ENCODE measurements at regions not wholly inside any gene's neighbourhood (a gene's known extent, or its start where the extent isn't known, plus 50 kb on each side); places are given as distances from the start of the nearest gene placed in this dataset.
"Not testable (repeated sequence)": the region's sequence is repeated elsewhere in the genome, so short reads cannot be mapped to it uniquely, and the experiment has no call there.

- H3K4me1 ChIP-seq (ENCODE audit: control insufficient read depth, insufficient read depth, low read length): no peaks in the 10 kb centered on the region
- H3K27ac ChIP-seq (ENCODE audit: low read depth, low read length): no peak overlapping the region
- no peaks in the 10 kb centered on the region for H3K27me3 ChIP-seq (ENCODE audit: control insufficient read depth, insufficient read depth, low read length)
- no peaks in the 10 kb centered on the region for H3K9me3 ChIP-seq (ENCODE audit: control insufficient read depth, insufficient read depth, low read depth, low read length)
- H3K9ac ChIP-seq (ENCODE audit: low read length): no peak overlapping the region
- no peak overlapping the region for H3K4me3 ChIP-seq (ENCODE audit: low read depth, low read length)
- H3K36me3 ChIP-seq (ENCODE audit: control insufficient read depth, insufficient read depth, low read length): no peaks in the 10 kb centered on the region
Observed at GRCh38 chr4:64014647-64015046, 394.6 kb downstream of the TECRL start.

GRCh38 chr4:64001229-64001898 is 407.9 kb downstream of the TECRL start:
- Histone ChIP-seq H3K27ac (ENCODE audit: low read depth, low read length) (peak overlapping the region; percentile 11; the same call in 1 of the 2 replicates), H3K4me3 (ENCODE audit: low read depth, low read length) (no peak overlapping the region), H3K36me3 (ENCODE audit: control insufficient read depth, insufficient read depth, low read length) (no peaks in the 10 kb centered on the region), H3K4me1 (ENCODE audit: control insufficient read depth, insufficient read depth, low read length) (no peaks in the 10 kb centered on the region), H3K9ac (ENCODE audit: low read length) (no peak overlapping the region), H3K9me3 (ENCODE audit: control insufficient read depth, insufficient read depth, low read depth, low read length) (no peaks in the 10 kb centered on the region), H3K27me3 (ENCODE audit: control insufficient read depth, insufficient read depth, low read length) (no peaks in the 10 kb centered on the region)

GRCh38 chr4:64000241-64000640 is 409.0 kb downstream of the TECRL start:
- Histone ChIP-seq H3K9ac (ENCODE audit: low read length) (no peak overlapping the region), H3K4me1 (ENCODE audit: control insufficient read depth, insufficient read depth, low read length) (no peaks in the 10 kb centered on the region), H3K36me3 (ENCODE audit: control insufficient read depth, insufficient read depth, low read length) (no peaks in the 10 kb centered on the region), H3K27me3 (ENCODE audit: control insufficient read depth, insufficient read depth, low read length) (no peaks in the 10 kb centered on the region), H3K27ac (ENCODE audit: low read depth, low read length) (no peak overlapping the region), H3K9me3 (ENCODE audit: control insufficient read depth, insufficient read depth, low read depth, low read length) (no peaks in the 10 kb centered on the region), H3K4me3 (ENCODE audit: low read depth, low read length) (no peak overlapping the region)

- no peaks in the 10 kb centered on the region for H3K27me3 ChIP-seq (ENCODE audit: control insufficient read depth, insufficient read depth, low read length)
Observed at GRCh38 chr4:63986253-63986652, 423.0 kb downstream of the TECRL start.

GRCh38 chr4:63983224-63983623 is 426.0 kb downstream of the TECRL start:
- Histone ChIP-seq H3K27me3 (ENCODE audit: control insufficient read depth, insufficient read depth, low read length) (no peaks in the 10 kb centered on the region), H3K36me3 (ENCODE audit: control insufficient read depth, insufficient read depth, low read length) (no peaks in the 10 kb centered on the region), H3K9me3 (ENCODE audit: control insufficient read depth, insufficient read depth, low read depth, low read length) (peaks cover 15% of the 10 kb centered on the region), H3K27ac (ENCODE audit: low read depth, low read length) (no peak overlapping the region), H3K4me3 (ENCODE audit: low read depth, low read length) (no peak overlapping the region), H3K9ac (ENCODE audit: low read length) (no peak overlapping the region), H3K4me1 (ENCODE audit: control insufficient read depth, insufficient read depth, low read length) (peaks cover 9% of the 10 kb centered on the region)

More at GRCh38 chr4:63986253-63986652, 423.0 kb downstream of the TECRL start:
- Histone ChIP-seq H3K4me3 (ENCODE audit: low read depth, low read length) (no peak overlapping the region), H3K4me1 (ENCODE audit: control insufficient read depth, insufficient read depth, low read length) (peaks cover 9% of the 10 kb centered on the region), H3K36me3 (ENCODE audit: control insufficient read depth, insufficient read depth, low read length) (no peaks in the 10 kb centered on the region), H3K9me3 (ENCODE audit: control insufficient read depth, insufficient read depth, low read depth, low read length) (peaks cover 18% of the 10 kb centered on the region), H3K9ac (ENCODE audit: low read length) (no peak overlapping the region), H3K27ac (ENCODE audit: low read depth, low read length) (no peak overlapping the region)

GRCh38 chr4:63965875-63966274 is 443.4 kb downstream of the TECRL start:
- Histone ChIP-seq H3K4me1 (ENCODE audit: control insufficient read depth, insufficient read depth, low read length) (no peaks in the 10 kb centered on the region), H3K36me3 (ENCODE audit: control insufficient read depth, insufficient read depth, low read length) (no peaks in the 10 kb centered on the region), H3K9ac (ENCODE audit: low read length) (no peak overlapping the region), H3K27me3 (ENCODE audit: control insufficient read depth, insufficient read depth, low read length) (no peaks in the 10 kb centered on the region), H3K27ac (ENCODE audit: low read depth, low read length) (no peak overlapping the region), H3K9me3 (ENCODE audit: control insufficient read depth, insufficient read depth, low read depth, low read length) (no peaks in the 10 kb centered on the region), H3K4me3 (ENCODE audit: low read depth, low read length) (no peak overlapping the region)

- H3K4me3 ChIP-seq (ENCODE audit: low read depth, low read length); H3K27ac ChIP-seq (ENCODE audit: low read depth, low read length); H3K9me3 ChIP-seq (ENCODE audit: control insufficient read depth, insufficient read depth, low read depth, low read length); H3K9ac ChIP-seq (ENCODE audit: low read length); H3K27me3 ChIP-seq (ENCODE audit: control insufficient read depth, insufficient read depth, low read length); H3K36me3 ChIP-seq (ENCODE audit: control insufficient read depth, insufficient read depth, low read length); H3K4me1 ChIP-seq (ENCODE audit: control insufficient read depth, insufficient read depth, low read length): not testable (repeated sequence)
Observed at GRCh38 chr4:63942706-63943286, 466.5 kb downstream of the TECRL start.

GRCh38 chr4:63937961-63938360 is 471.3 kb downstream of the TECRL start:
- Histone ChIP-seq H3K4me3 (ENCODE audit: low read depth, low read length) (no peak overlapping the region), H3K9ac (ENCODE audit: low read length) (no peak overlapping the region), H3K27ac (ENCODE audit: low read depth, low read length) (no peak overlapping the region), H3K27me3 (ENCODE audit: control insufficient read depth, insufficient read depth, low read length) (no peaks in the 10 kb centered on the region), H3K9me3 (ENCODE audit: control insufficient read depth, insufficient read depth, low read depth, low read length) (no peaks in the 10 kb centered on the region), H3K4me1 (ENCODE audit: control insufficient read depth, insufficient read depth, low read length) (no peaks in the 10 kb centered on the region), H3K36me3 (ENCODE audit: control insufficient read depth, insufficient read depth, low read length) (no peaks in the 10 kb centered on the region)

- H3K9ac ChIP-seq (ENCODE audit: low read length): no peak overlapping the region
- no peak overlapping the region for H3K27ac ChIP-seq (ENCODE audit: low read depth, low read length)
- no peak overlapping the region for H3K4me3 ChIP-seq (ENCODE audit: low read depth, low read length)
- 0 out of 2 replicates have a peak, but pooled peaks cover 7% of the 10 kb centered on the region for H3K4me1 ChIP-seq (ENCODE audit: control insufficient read depth, insufficient read depth, low read length)
- no peaks in the 10 kb centered on the region for H3K36me3 ChIP-seq (ENCODE audit: control insufficient read depth, insufficient read depth, low read length)
- H3K27me3 ChIP-seq (ENCODE audit: control insufficient read depth, insufficient read depth, low read length): no peaks in the 10 kb centered on the region
- no peaks in the 10 kb centered on the region for H3K9me3 ChIP-seq (ENCODE audit: control insufficient read depth, insufficient read depth, low read depth, low read length)
Observed at GRCh38 chr4:63922146-63922545, 487.1 kb downstream of the TECRL start.

- Histone ChIP-seq H3K36me3 (ENCODE audit: control insufficient read depth, insufficient read depth, low read length) (no peaks in the 10 kb centered on the region), H3K27ac (ENCODE audit: low read depth, low read length) (no peak overlapping the region), H3K4me1 (ENCODE audit: control insufficient read depth, insufficient read depth, low read length) (0 out of 2 replicates have a peak, but pooled peaks cover 7% of the 10 kb centered on the region), H3K9me3 (ENCODE audit: control insufficient read depth, insufficient read depth, low read depth, low read length) (no peaks in the 10 kb centered on the region), H3K9ac (ENCODE audit: low read length) (no peak overlapping the region), H3K27me3 (ENCODE audit: control insufficient read depth, insufficient read depth, low read length) (no peaks in the 10 kb centered on the region), H3K4me3 (ENCODE audit: low read depth, low read length) (no peak overlapping the region)
Observed at GRCh38 chr4:63921561-63921960, 487.7 kb downstream of the TECRL start.

- no peak overlapping the region for H3K9ac ChIP-seq (ENCODE audit: low read length)
- H3K9me3 ChIP-seq (ENCODE audit: control insufficient read depth, insufficient read depth, low read depth, low read length): no peaks in the 10 kb centered on the region
- no peaks in the 10 kb centered on the region for H3K36me3 ChIP-seq (ENCODE audit: control insufficient read depth, insufficient read depth, low read length)
- 0 out of 2 replicates have a peak, but pooled peaks cover 7% of the 10 kb centered on the region for H3K4me1 ChIP-seq (ENCODE audit: control insufficient read depth, insufficient read depth, low read length)
- no peak overlapping the region for H3K4me3 ChIP-seq (ENCODE audit: low read depth, low read length)
- no peak overlapping the region for H3K27ac ChIP-seq (ENCODE audit: low read depth, low read length)
- H3K27me3 ChIP-seq (ENCODE audit: control insufficient read depth, insufficient read depth, low read length): no peaks in the 10 kb centered on the region
Observed at GRCh38 chr4:63919636-63920365, 489.4 kb downstream of the TECRL start.

All from HUES6 (cell line).